ENCODE measurements at regions not wholly inside any gene's neighbourhood (a gene's known extent, or its start where the extent isn't known, plus 50 kb on each side); places are given as distances from the start of the nearest gene placed in this dataset.

DNA sequence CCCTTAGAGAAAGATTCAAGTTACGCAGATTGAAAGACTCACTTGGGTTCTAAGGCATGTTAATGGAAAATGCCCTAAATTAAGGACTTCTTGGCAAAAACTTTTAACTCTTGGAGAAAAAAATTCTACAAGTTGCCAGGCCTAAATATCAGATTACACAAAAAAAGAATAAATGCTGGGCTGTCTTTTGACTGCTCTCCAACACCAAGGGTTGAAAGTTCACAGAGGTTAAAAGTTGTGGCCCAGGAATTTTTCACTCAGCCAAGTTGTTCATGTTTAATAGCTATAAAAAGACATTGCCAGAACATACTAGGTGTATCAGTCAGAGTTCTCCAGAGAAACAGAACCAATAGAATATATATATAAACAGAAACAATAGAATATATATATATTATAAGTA is 204.3 kb upstream of the ADRA1D start:
- H3K27me3 ChIP-seq (ENCODE audit: control insufficient read depth in 3 of 3, insufficient read depth in 3 of 3, low read length in 3 of 3), result no peaks in the 10 kb centered on the region
- no peak overlapping the region for H3K27ac ChIP-seq (ENCODE audit: low read depth, low read length)
- peaks cover 0 to 3% (median 0%) of the 10 kb centered on the region in 3 donors for H3K9me3 ChIP-seq (ENCODE audit: control insufficient read depth in 3 of 3, low read length in 3 of 3)
- no peak overlapping the region for H3K9ac ChIP-seq (ENCODE audit: low read depth in 1 of 3, low read length in 3 of 3)
- H3K4me3 ChIP-seq (ENCODE audit: low read length in 3 of 3), result no peak overlapping the region
- H3K4me1 ChIP-seq (ENCODE audit: control insufficient read depth in 3 of 3, insufficient read depth in 3 of 3, low read length in 3 of 3), result peaks cover 0 to 3% (median 0%) of the 10 kb centered on the region in 3 donors
- no peaks in the 10 kb centered on the region for H3K36me3 ChIP-seq (ENCODE audit: control insufficient read depth in 3 of 3, insufficient read depth in 3 of 3, low read length in 3 of 3)

DNA sequence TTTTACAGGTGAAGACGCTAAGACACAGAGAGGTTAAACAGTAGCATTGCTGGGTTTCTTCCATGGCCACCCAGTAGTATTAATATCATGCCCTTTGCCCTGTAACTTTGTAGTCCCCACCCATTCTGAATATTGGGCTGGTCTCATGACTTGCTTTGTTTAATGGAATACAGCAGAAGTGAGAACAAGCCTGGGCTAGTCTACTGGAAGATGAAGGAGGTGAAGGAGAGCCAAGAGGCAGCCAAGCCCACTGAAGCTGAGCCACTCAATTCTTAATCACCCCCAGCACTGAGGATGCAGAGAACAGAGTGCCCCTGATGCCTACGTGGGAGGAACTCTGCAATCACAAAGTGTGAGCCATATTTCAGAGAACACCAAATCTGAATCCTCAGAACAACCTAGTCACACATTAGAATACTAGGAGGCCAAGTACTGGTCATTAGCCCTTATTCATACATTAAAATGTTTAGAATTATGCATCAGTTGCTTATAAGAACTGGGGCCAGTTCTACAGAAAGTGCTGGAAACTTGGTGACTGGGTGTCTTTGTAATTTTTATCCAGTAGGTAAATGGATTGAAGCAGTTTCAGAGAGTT is 202.5 kb upstream of the ADRA1D start:
- Histone ChIP-seq H3K4me3 (ENCODE audit: low read length in 3 of 3) (no peak overlapping the region), H3K27me3 (ENCODE audit: control insufficient read depth in 3 of 3, insufficient read depth in 3 of 3, low read length in 3 of 3) (peaks cover 0 to under 1% (median 0%) of the 10 kb centered on the region in 3 donors), H3K9ac (ENCODE audit: low read depth in 1 of 3, low read length in 3 of 3) (no peak overlapping the region), H3K27ac (ENCODE audit: low read depth, low read length) (no peak overlapping the region), H3K4me1 (ENCODE audit: control insufficient read depth in 3 of 3, insufficient read depth in 3 of 3, low read length in 3 of 3) (peaks cover 0 to 3% (median 0%) of the 10 kb centered on the region in 3 donors), H3K36me3 (ENCODE audit: control insufficient read depth in 3 of 3, insufficient read depth in 3 of 3, low read length in 3 of 3) (no peaks in the 10 kb centered on the region), H3K9me3 (ENCODE audit: control insufficient read depth in 3 of 3, low read length in 3 of 3) (no peaks in the 10 kb centered on the region)

DNA sequence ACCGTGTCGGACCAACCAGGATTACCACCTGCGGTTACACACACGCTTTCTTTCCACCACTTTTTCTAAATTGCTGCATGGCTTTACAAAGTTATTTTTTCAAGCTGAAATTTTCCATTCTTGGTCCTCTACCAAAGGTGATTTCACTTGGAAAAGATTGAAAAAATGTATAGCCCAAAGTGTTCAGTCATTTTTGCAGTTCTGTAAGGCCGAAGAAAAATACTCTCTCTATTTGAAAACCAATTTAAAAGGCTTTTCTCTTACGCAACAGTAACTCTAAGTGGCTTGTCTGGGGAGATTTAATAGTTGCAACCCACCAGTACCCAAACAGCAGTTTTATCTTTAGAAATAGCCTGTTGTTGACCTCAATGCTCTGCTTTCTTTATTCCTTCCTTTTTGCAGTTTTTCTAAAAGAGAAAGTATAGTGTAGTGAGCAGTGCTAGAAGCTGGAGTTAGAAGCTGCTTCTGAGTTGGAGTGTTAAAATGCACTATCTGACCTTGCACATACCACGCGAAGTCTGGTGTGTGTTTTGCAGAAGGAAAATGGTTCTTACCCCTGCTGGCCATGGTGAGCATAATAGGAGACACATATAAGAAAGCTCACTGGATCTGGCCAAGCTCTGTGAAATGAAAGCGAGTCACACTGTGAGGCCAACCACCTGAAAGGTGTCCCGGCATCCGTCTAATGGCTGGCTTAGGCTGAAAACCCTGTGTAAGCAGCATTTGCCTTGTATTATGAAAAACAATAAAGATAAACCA is 201.0 kb upstream of the ADRA1D start:
- H3K4me1 ChIP-seq (ENCODE audit: control insufficient read depth in 3 of 3, insufficient read depth in 3 of 3, low read length in 3 of 3), result peaks cover 0 to 3% (median 0%) of the 10 kb centered on the region in 3 donors

DNA sequence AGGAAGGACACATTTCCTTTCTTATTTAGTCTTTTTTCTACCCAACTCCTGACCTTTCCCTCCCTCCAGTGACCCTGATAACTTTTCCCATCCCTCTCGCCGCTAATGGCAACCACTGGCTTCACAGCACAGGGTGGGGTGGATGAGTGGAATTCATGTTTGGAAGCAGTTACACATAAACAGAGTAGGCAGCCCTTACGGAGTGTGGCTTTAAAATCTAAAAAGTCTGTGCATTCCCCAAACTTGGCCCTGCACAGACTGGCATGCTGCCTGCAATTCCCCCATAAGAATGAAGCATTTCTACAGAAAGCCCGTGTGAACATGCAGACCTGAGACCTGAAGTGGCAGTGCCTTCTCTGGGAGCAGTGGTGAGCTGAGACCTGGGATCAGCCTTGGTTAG is 196.7 kb upstream of the ADRA1D start:
- Histone ChIP-seq H3K4me1 (ENCODE audit: control insufficient read depth in 3 of 3, insufficient read depth in 3 of 3, low read length in 3 of 3) (no peaks in the 10 kb centered on the region), H3K9ac (ENCODE audit: low read depth in 1 of 3, low read length in 3 of 3) (no peak overlapping the region), H3K4me3 (ENCODE audit: low read length in 3 of 3) (no peak overlapping the region), H3K36me3 (ENCODE audit: control insufficient read depth in 3 of 3, insufficient read depth in 3 of 3, low read length in 3 of 3) (no peaks in the 10 kb centered on the region), H3K27ac (ENCODE audit: low read depth, low read length) (no peak overlapping the region), H3K27me3 (ENCODE audit: control insufficient read depth in 3 of 3, insufficient read depth in 3 of 3, low read length in 3 of 3) (peaks cover 0 to 10% (median 0%) of the 10 kb centered on the region in 3 donors), H3K9me3 (ENCODE audit: control insufficient read depth in 3 of 3, low read length in 3 of 3) (no peaks in the 10 kb centered on the region)

More for the DNA sequence above, 201.0 kb upstream of the ADRA1D start:
- H3K27ac ChIP-seq (ENCODE audit: low read depth, low read length), result no peak overlapping the region
- H3K36me3 ChIP-seq (ENCODE audit: control insufficient read depth in 3 of 3, insufficient read depth in 3 of 3, low read length in 3 of 3), result no peaks in the 10 kb centered on the region
- peaks cover 0 to 7% (median 0%) of the 10 kb centered on the region in 3 donors for H3K27me3 ChIP-seq (ENCODE audit: control insufficient read depth in 3 of 3, insufficient read depth in 3 of 3, low read length in 3 of 3)
- H3K9ac ChIP-seq (ENCODE audit: low read depth in 1 of 3, low read length in 3 of 3), result no peak overlapping the region
- no peak overlapping the region for H3K4me3 ChIP-seq (ENCODE audit: low read length in 3 of 3)
- no peaks in the 10 kb centered on the region for H3K9me3 ChIP-seq (ENCODE audit: control insufficient read depth in 3 of 3, low read length in 3 of 3)

DNA sequence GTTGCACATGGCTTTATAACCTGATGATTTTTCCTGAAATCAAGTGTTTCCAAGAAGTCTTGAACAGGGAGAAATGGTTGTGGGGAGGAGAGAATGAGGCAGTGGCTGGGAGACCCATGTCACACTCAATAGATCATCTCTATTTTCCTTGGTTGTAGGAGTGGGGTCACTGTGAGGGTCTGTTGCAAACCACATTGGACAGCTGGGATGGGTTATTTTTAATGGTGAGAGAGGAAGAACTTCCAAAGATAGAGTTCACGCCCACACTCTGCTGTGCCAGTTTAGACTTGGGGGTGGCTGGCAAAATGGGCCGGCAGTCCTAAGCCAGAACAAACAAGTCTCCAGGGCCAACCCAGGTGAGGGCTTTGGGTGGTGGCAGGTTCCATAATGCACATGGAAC is 196.2 kb upstream of the ADRA1D start:
- H3K9ac ChIP-seq (ENCODE audit: low read depth in 1 of 3, low read length in 3 of 3), result no peak overlapping the region
- no peaks in the 10 kb centered on the region for H3K4me1 ChIP-seq (ENCODE audit: control insufficient read depth in 3 of 3, insufficient read depth in 3 of 3, low read length in 3 of 3)

DNA sequence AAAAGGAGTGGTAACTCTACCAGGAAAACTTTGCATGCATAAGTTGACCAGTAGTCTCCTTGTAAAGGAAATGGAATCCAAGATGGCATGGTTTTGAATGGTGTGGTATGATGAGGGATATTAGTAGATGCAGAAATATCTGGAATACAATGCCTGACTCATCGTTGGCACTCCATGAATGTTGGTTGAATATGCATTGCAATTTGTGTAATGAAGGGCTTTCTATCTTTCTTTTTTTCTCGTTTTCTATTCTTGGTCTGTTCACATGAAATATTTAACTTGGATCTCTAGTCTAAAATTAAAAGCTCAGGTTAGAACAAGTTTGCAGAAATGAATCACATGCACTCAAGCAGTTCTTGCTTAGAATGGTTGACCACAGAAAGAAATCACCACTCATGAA is 195.3 kb upstream of the ADRA1D start:
- Histone ChIP-seq H3K4me1 (ENCODE audit: control insufficient read depth in 3 of 3, insufficient read depth in 3 of 3, low read length in 3 of 3) (no peaks in the 10 kb centered on the region), H3K9me3 (ENCODE audit: control insufficient read depth in 3 of 3, low read length in 3 of 3) (no peaks in the 10 kb centered on the region), H3K36me3 (ENCODE audit: control insufficient read depth in 3 of 3, insufficient read depth in 3 of 3, low read length in 3 of 3) (no peaks in the 10 kb centered on the region), H3K27ac (ENCODE audit: low read depth, low read length) (no peak overlapping the region), H3K27me3 (ENCODE audit: control insufficient read depth in 3 of 3, insufficient read depth in 3 of 3, low read length in 3 of 3) (peaks cover 0 to 13% (median 0%) of the 10 kb centered on the region in 3 donors), H3K9ac (ENCODE audit: low read depth in 1 of 3, low read length in 3 of 3) (no peak overlapping the region), H3K4me3 (ENCODE audit: low read length in 3 of 3) (no peak overlapping the region)

More for the DNA sequence above, 196.2 kb upstream of the ADRA1D start:
- no peak overlapping the region for H3K27ac ChIP-seq (ENCODE audit: low read depth, low read length)
- H3K27me3 ChIP-seq (ENCODE audit: control insufficient read depth in 3 of 3, insufficient read depth in 3 of 3, low read length in 3 of 3), result peaks cover 0 to 10% (median 0%) of the 10 kb centered on the region in 3 donors
- no peak overlapping the region for H3K4me3 ChIP-seq (ENCODE audit: low read length in 3 of 3)
- H3K36me3 ChIP-seq (ENCODE audit: control insufficient read depth in 3 of 3, insufficient read depth in 3 of 3, low read length in 3 of 3), result no peaks in the 10 kb centered on the region
- H3K9me3 ChIP-seq (ENCODE audit: control insufficient read depth in 3 of 3, low read length in 3 of 3), result no peaks in the 10 kb centered on the region

DNA sequence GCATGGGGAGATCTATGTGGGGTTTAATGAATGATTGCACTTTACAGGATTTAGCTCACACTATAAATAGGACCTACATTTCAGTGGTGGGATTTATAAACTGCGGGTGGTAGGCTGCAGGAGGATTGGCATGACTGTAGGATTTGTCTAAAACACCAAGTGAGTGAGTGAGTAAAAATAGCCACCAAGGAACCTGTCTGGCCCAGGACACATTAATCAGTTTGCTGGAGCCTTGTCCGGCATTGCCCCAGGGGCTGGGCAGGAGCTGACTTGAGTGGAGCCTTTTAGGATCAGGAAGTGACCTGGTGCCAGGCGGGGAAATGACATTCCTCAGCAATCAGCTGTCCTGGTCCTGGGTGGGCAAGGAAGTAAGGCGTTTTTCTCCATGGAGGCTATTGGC is 193.9 kb upstream of the ADRA1D start:
- no peak overlapping the region for H3K27ac ChIP-seq (ENCODE audit: low read depth, low read length)
- no peak overlapping the region for H3K9ac ChIP-seq (ENCODE audit: low read depth in 1 of 3, low read length in 3 of 3)
- H3K4me3 ChIP-seq (ENCODE audit: low read length in 3 of 3), result no peak overlapping the region
- no peaks in the 10 kb centered on the region for H3K9me3 ChIP-seq (ENCODE audit: control insufficient read depth in 3 of 3, low read length in 3 of 3)
- peaks cover 0 to 13% (median 0%) of the 10 kb centered on the region in 3 donors for H3K27me3 ChIP-seq (ENCODE audit: control insufficient read depth in 3 of 3, insufficient read depth in 3 of 3, low read length in 3 of 3)
- no peaks in the 10 kb centered on the region for H3K4me1 ChIP-seq (ENCODE audit: control insufficient read depth in 3 of 3, insufficient read depth in 3 of 3, low read length in 3 of 3)
- H3K36me3 ChIP-seq (ENCODE audit: control insufficient read depth in 3 of 3, insufficient read depth in 3 of 3, low read length in 3 of 3), result no peaks in the 10 kb centered on the region

DNA sequence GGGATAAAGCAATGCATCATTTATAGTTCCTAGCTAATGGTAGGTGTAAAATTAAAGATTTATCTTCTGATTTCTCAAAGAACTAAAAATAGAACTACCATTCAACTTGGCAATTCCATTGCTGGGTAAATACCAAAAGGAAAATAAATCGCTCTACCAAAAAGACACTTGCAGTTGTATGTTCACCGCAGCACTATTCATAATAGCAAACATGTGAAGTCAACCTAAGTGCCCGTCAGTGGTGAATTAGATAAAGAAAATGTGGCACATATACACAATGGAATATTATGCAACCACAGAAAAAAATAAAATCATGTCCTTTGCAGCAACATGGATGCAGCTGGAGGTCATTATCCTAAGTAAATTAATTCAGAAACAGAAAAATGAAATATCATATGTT is 192.8 kb upstream of the ADRA1D start:
- H3K9ac ChIP-seq (ENCODE audit: low read depth in 1 of 3, low read length in 3 of 3), result no peak overlapping the region
- no peaks in the 10 kb centered on the region for H3K9me3 ChIP-seq (ENCODE audit: control insufficient read depth in 3 of 3, low read length in 3 of 3)
- H3K4me1 ChIP-seq (ENCODE audit: control insufficient read depth in 3 of 3, insufficient read depth in 3 of 3, low read length in 3 of 3), result no peaks in the 10 kb centered on the region
- peaks cover 0 to 13% (median 0%) of the 10 kb centered on the region in 3 donors for H3K27me3 ChIP-seq (ENCODE audit: control insufficient read depth in 3 of 3, insufficient read depth in 3 of 3, low read length in 3 of 3)
- no peak overlapping the region for H3K27ac ChIP-seq (ENCODE audit: low read depth, low read length)
- H3K36me3 ChIP-seq (ENCODE audit: control insufficient read depth in 3 of 3, insufficient read depth in 3 of 3, low read length in 3 of 3), result no peaks in the 10 kb centered on the region
- H3K4me3 ChIP-seq (ENCODE audit: low read length in 3 of 3), result no peak overlapping the region

DNA sequence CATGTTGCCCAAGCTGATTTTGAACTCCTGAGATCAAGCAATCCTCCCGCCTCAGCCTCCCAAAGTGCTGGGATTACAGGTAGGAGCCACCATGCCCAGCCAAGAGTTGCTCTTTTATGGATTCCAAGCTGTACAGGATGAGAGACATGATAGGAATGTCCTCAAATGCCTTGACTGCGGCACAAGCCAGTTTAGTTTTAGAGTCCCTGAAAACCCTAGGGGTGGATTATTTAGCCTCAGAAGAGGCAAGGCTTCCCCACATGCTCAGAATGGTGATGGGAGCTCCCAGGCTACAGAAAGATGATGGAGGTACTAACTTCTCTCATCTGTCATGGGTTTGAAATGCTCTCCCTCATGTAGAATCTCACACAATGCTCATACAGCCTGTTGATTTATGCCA is 192.1 kb upstream of the ADRA1D start:
- no peak overlapping the region for H3K27ac ChIP-seq (ENCODE audit: low read depth, low read length)
- H3K9ac ChIP-seq (ENCODE audit: low read depth in 1 of 3, low read length in 3 of 3), result no peak overlapping the region
- no peak overlapping the region for H3K4me3 ChIP-seq (ENCODE audit: low read length in 3 of 3)
- H3K4me1 ChIP-seq (ENCODE audit: control insufficient read depth in 3 of 3, insufficient read depth in 3 of 3, low read length in 3 of 3), result no peaks in the 10 kb centered on the region
- H3K36me3 ChIP-seq (ENCODE audit: control insufficient read depth in 3 of 3, insufficient read depth in 3 of 3, low read length in 3 of 3), result no peaks in the 10 kb centered on the region
- peaks cover 0 to 11% (median 0%) of the 10 kb centered on the region in 3 donors for H3K27me3 ChIP-seq (ENCODE audit: control insufficient read depth in 3 of 3, insufficient read depth in 3 of 3, low read length in 3 of 3)
- no peaks in the 10 kb centered on the region for H3K9me3 ChIP-seq (ENCODE audit: control insufficient read depth in 3 of 3, low read length in 3 of 3)

DNA sequence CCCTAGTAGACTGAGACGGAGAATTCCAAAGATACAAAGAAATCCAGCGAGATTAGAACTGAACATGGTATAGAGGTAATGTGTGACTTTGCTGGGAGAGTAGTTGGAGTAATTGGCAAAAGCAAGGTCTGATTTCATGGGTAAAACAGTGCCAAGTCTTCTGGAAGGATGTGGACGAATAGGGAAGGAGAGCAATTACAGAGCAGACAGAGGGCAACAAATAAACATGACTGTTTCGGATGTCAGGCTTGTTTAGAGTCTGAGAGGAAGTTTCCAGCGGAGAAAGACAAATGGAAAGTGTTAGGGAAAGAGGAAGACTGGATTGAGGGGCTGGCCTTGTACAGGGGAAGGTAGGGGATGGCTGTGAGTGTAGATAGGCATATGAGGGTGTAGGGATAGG is 190.4 kb upstream of the ADRA1D start:
- H3K4me3 ChIP-seq (ENCODE audit: low read length in 3 of 3), result no peak overlapping the region
- no peaks in the 10 kb centered on the region for H3K4me1 ChIP-seq (ENCODE audit: control insufficient read depth in 3 of 3, insufficient read depth in 3 of 3, low read length in 3 of 3)
- H3K36me3 ChIP-seq (ENCODE audit: control insufficient read depth in 3 of 3, insufficient read depth in 3 of 3, low read length in 3 of 3), result no peaks in the 10 kb centered on the region
- H3K27ac ChIP-seq (ENCODE audit: low read depth, low read length), result no peak overlapping the region
- H3K9ac ChIP-seq (ENCODE audit: low read depth in 1 of 3, low read length in 3 of 3), result no peak overlapping the region
- H3K27me3 ChIP-seq (ENCODE audit: control insufficient read depth in 3 of 3, insufficient read depth in 3 of 3, low read length in 3 of 3), result peaks cover 0 to 6% (median 0%) of the 10 kb centered on the region in 3 donors
- no peaks in the 10 kb centered on the region for H3K9me3 ChIP-seq (ENCODE audit: control insufficient read depth in 3 of 3, low read length in 3 of 3)
